ENCODE measurements at regions not wholly inside any gene's neighbourhood (a gene's known extent, or its start where the extent isn't known, plus 50 kb on each side); places are given as distances from the start of the nearest gene placed in this dataset.

GRCh38 chr13:112241288-112241687, 134.9 kb upstream of the SPACA7 start:
- peaks cover 12% of the 10 kb centered on the region; the same call in 2 of the 3 replicates for H3K36me3 Mint-ChIP-seq (ENCODE audit: low read depth)
- H3K27me3 Mint-ChIP-seq (ENCODE audit: insufficient read depth, low read depth, poor library complexity) = peaks cover 10% of the 10 kb centered on the region

More at GRCh38 chr13:112241288-112241687, 134.9 kb upstream of the SPACA7 start:
- H3K4me1 Mint-ChIP-seq = peaks cover 7% of the 10 kb centered on the region; the same call in 2 of the 3 replicates
- H3K4me3 Mint-ChIP-seq = no peak overlapping the region
- Histone ChIP-seq H3K79me2 (replicated peaks; ENCODE audit: insufficient read depth) (no peaks in the 10 kb centered on the region), H3K4me1 (ENCODE audit: insufficient read depth) (peaks cover 8% of the 10 kb centered on the region; the same call in 1 of the 2 replicates), H3K4me2 (no peak overlapping the region), H3K27ac (ENCODE audit: low read depth) (no peak overlapping the region), H3K4me3 (no peak overlapping the region), H3K36me3 (ENCODE audit: insufficient read depth) (no peaks in the 10 kb centered on the region), H4K20me1 (replicated peaks; ENCODE audit: insufficient read depth) (no peaks in the 10 kb centered on the region), H3K27me3 (ENCODE audit: insufficient read depth) (no peaks in the 10 kb centered on the region), H3F3A (replicated peaks; ENCODE audit: low read depth) (no peaks in the 10 kb centered on the region), H3K9me2 (ENCODE audit: insufficient read depth) (no peaks in the 10 kb centered on the region; the same call in 1 of the 2 replicates), H2AFZ (no peak overlapping the region)
- TF ChIP-seq CREB1 (CRISPR knock-in tag; IDR thresholded peaks at IDR 0.05; ENCODE audit: low read depth) (no peak), NANOG (IDR thresholded peaks at IDR 0.05; ENCODE audit: borderline replicate concordance) (no peak), ZNF331 (CRISPR knock-in tag; IDR thresholded peaks at IDR 0.05; ENCODE audit: low read depth) (no peak), POLR2AphosphoS5 (IDR thresholded peaks at IDR 0.05; ENCODE audit: low read depth) (no peak), STAT1 (IDR thresholded peaks at IDR 0.05; ENCODE audit: unreplicated experiment) (no peak), ETS1 (IDR thresholded peaks at IDR 0.05) (no peak), JUNB (IDR thresholded peaks at IDR 0.05; ENCODE audit: unreplicated experiment) (no peak), ZNF114 (CRISPR knock-in tag; IDR thresholded peaks at IDR 0.05) (no peak), EZH2 (IDR thresholded peaks at IDR 0.05; ENCODE audit: low read depth, unreplicated experiment) (no peak), CTCF (conservative IDR thresholded peaks at IDR 0.05; ENCODE audit: low read depth in 2 of 2) (no peak), EZH2phosphoT487 (IDR thresholded peaks at IDR 0.05; ENCODE audit: unreplicated experiment) (no peak), ZNF462 (CRISPR knock-in tag; IDR thresholded peaks at IDR 0.05) (no peak), REST (IDR thresholded peaks at IDR 0.05; ENCODE audit: unreplicated experiment) (no peak)
- no peak for ATAC-seq
- H3K27ac Mint-ChIP-seq = no peak overlapping the region
- peaks cover 17% of the 10 kb centered on the region for H3K9me3 Mint-ChIP-seq
- DNase-seq (ENCODE audit: low spot score) = no peak

Measured in GM23338 (cell line).